ENCODE measurements at regions not wholly inside any gene's neighbourhood (a gene's known extent, or its start where the extent isn't known, plus 50 kb on each side); places are given as distances from the start of the nearest gene placed in this dataset.

DNA sequence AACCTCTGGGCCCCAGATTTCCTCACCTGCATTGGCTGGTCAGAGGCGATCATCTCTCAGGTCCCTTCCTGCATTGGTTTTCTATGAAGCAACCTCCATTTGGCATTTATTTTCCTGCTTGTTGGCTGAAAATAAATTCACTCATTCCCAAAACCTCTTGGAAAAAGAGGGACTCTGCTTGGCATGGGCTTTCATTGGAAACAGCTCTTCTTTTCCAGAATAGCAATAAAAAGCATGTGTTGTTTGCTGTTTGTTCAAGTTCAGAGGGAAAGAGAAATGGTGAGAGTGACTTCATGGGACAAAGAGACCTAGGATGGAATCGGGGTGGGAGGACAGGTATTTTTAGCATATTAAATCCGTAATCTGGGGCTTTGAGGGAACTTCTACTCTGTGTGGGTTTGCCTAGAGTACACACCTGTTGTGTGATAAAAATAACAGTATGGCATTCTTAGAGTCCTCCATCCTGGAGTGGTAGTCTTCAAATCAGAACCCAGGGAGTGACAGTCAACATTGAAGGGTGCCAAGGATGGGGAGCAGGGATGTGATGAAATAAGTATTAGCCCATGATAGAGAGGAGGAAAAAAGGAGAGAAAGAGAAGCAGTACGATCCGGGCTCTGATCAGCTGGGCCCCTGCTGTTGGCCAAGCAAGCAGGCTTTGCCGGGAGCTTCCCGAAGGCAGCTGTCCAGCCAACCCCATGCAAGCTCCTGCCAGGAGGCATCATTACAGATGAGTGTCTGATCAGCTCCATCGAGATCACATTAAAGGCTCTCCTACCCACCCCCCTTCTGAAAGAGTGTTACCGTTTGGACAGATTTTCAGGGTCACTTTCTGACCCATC lies 131.9 kb upstream of the NFIA start:
- POLR2A ChIA-PET, result no interaction called here
- H3K27ac ChIP-seq (ENCODE audit: low read depth, low read length), result no peak overlapping the region
- TF ChIP-seq, protein P1, sequence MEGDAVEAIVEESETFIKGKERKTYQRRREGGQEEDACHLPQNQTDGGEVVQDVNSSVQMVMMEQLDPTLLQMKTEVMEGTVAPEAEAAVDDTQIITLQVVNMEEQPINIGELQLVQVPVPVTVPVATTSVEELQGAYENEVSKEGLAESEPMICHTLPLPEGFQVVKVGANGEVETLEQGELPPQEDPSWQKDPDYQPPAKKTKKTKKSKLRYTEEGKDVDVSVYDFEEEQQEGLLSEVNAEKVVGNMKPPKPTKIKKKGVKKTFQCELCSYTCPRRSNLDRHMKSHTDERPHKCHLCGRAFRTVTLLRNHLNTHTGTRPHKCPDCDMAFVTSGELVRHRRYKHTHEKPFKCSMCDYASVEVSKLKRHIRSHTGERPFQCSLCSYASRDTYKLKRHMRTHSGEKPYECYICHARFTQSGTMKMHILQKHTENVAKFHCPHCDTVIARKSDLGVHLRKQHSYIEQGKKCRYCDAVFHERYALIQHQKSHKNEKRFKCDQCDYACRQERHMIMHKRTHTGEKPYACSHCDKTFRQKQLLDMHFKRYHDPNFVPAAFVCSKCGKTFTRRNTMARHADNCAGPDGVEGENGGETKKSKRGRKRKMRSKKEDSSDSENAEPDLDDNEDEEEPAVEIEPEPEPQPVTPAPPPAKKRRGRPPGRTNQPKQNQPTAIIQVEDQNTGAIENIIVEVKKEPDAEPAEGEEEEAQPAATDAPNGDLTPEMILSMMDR (IDR thresholded peaks at IDR 0.05; ENCODE audit: low read depth, low read length), result no peak
- peaks cover 4% of the 10 kb centered on the region for H3K27me3 ChIP-seq (ENCODE audit: control insufficient read depth, insufficient read depth, low read length)
- CTCF ChIA-PET, result no interaction called here
- H3K4me3 ChIP-seq (ENCODE audit: low read depth, low read length), result no peak overlapping the region
- H3K9me3 ChIP-seq (ENCODE audit: control insufficient read depth, insufficient read depth, low read length), result no peaks in the 10 kb centered on the region
- DNase-seq (ENCODE audit: low read depth, low spot score), result no peak

DNA sequence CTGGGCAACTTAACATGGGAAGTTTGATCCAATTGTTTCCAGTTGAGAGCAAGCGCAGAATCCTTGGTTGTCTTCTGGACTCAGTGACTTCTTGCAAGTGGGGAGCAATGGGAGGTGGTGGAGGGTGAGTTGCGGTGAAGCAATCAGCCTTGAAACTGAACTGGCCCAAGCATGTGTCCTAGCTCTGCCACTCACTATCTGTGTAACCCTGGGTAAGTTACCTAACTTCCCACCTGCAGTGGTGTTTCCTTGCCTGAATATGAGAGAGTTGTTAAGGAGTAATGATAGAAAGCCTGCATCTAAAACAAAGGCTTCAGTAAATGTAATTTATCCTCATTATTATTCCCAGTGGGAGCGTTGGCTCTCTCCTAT lies 132.5 kb upstream of the NFIA start:
- ChIA-PET POLR2A (no interaction called here), CTCF (no interaction called here)

DNA sequence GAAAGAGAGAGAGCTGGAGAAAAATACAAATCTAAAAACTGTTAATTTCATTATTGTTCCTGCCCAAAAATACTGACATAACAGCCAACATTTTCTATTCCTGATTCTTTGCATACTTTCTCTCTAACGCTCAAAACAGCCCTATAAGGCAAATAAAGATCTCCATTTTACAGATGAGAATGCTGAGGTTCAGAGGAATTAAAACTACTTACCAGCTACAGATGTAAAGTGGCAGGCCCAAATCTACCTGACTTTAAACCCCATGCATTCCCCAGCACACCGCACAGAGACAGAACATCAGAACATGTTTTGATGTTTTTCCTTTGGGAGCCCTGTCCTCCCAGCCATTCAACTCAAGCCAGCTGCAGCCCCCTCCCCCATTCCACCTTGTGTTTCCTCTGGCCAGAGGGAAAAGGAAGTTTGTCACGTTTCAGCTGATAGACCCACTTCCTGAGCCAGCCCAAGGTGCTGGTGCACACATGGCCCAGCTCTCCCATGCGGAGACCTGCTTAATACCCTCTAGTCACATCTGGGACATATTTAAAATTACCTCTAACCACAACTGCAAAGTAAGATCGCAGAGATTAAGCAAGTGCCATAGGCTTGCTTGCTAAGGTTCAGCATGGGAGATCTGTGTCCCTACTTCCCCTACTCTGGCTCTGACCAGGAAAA lies 133.1 kb upstream of the NFIA start:
- H3K4me3 ChIP-seq (ENCODE audit: low read depth, low read length), result no peak overlapping the region
- H3K27me3 ChIP-seq (ENCODE audit: control insufficient read depth, insufficient read depth, low read length), result peaks cover 4% of the 10 kb centered on the region
- H3K27ac ChIP-seq (ENCODE audit: low read depth, low read length), result no peak overlapping the region
- TF ChIP-seq, protein P1 (IDR thresholded peaks at IDR 0.05; ENCODE audit: low read depth, low read length), result no peak
- H3K9me3 ChIP-seq (ENCODE audit: control insufficient read depth, insufficient read depth, low read length), result no peaks in the 10 kb centered on the region
- no peak for DNase-seq (ENCODE audit: low read depth, low spot score)
- ChIA-PET POLR2A (no interaction called here), CTCF (no interaction called here)

More for the DNA sequence above, 132.5 kb upstream of the NFIA start:
- H3K9me3 ChIP-seq (ENCODE audit: control insufficient read depth, insufficient read depth, low read length), result no peaks in the 10 kb centered on the region
- TF ChIP-seq, protein P1 (IDR thresholded peaks at IDR 0.05; ENCODE audit: low read depth, low read length), result no peak
- H3K4me3 ChIP-seq (ENCODE audit: low read depth, low read length), result no peak overlapping the region
- H3K27me3 ChIP-seq (ENCODE audit: control insufficient read depth, insufficient read depth, low read length), result peaks cover 4% of the 10 kb centered on the region
- DNase-seq (ENCODE audit: low read depth, low spot score), result no peak
- H3K27ac ChIP-seq (ENCODE audit: low read depth, low read length), result no peak overlapping the region

DNA sequence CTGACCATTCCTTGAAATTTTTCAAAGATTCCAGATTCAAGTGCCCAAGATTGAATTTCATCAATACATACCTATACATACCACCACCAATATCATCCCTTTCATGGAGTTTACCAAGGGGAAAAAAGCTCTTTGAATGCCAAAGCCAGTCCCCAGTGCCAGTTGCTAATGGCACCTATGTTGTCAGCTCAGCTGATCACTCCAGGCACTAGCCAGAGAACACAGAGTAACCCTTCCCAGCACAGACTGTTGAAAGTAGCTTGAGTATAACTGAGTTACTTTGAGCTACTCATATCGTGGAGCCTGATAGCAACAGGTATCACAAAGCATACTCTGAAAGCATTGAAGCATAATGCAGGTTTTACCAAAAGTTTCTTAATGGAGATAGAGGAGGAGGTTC lies 133.9 kb upstream of the NFIA start:
- TF ChIP-seq, protein P1 (IDR thresholded peaks at IDR 0.05; ENCODE audit: low read depth, low read length), result no peak
- Histone ChIP-seq H3K9me3 (ENCODE audit: control insufficient read depth, insufficient read depth, low read length) (no peaks in the 10 kb centered on the region), H3K27ac (ENCODE audit: low read depth, low read length) (no peak overlapping the region), H3K27me3 (ENCODE audit: control insufficient read depth, insufficient read depth, low read length) (peaks cover 4% of the 10 kb centered on the region), H3K4me3 (ENCODE audit: low read depth, low read length) (no peak overlapping the region)
- POLR2A ChIA-PET, result no interaction called here
- CTCF ChIA-PET, result no interaction called here
- DNase-seq (ENCODE audit: low read depth, low spot score), result no peak

GRCh38 chr1:60947367-60947766 lies 135.0 kb upstream of the NFIA start:
- Histone ChIP-seq H3K4me3 (ENCODE audit: low read depth, low read length) (no peak overlapping the region), H3K27ac (ENCODE audit: low read depth, low read length) (no peak overlapping the region), H3K27me3 (ENCODE audit: control insufficient read depth, insufficient read depth, low read length) (peaks cover 4% of the 10 kb centered on the region), H3K9me3 (ENCODE audit: control insufficient read depth, insufficient read depth, low read length) (no peaks in the 10 kb centered on the region)
- DNase-seq (ENCODE audit: low read depth, low spot score), result no peak
- ChIA-PET CTCF (no interaction called here), POLR2A (no interaction called here)
- TF ChIP-seq, protein P1 (IDR thresholded peaks at IDR 0.05; ENCODE audit: low read depth, low read length), result no peak
